Neural crest cell (in vitro differentiated cells): ENCODE measurements at regions not wholly inside any gene's neighbourhood (a gene's known extent, or its start where the extent isn't known, plus 50 kb on each side); places are given as distances from the start of the nearest gene placed in this dataset.
"Not testable (repeated sequence)": the region's sequence is repeated elsewhere in the genome, so short reads cannot be mapped to it uniquely, and the experiment has no call there.

ENCODE experiments used
- DNase-seq: peaks from one replicate; pipeline ENCODE4 v3.0.0; 2021; ENCODE audit warnings: low read depth, mixed read lengths, low spot score
- H3K27ac Mint-ChIP-seq: one replicate; pipeline ENCODE4 v1.8.0; 2021; ENCODE audit warnings: mild to moderate bottlenecking, mixed read lengths; ENCODE audit not compliant: unreplicated experiment
- H3K27me3 Mint-ChIP-seq: 2 replicates; pipeline ENCODE4 v1.8.0; 2021; ENCODE audit warnings: low read depth, mild to moderate bottlenecking, mixed read lengths
- H3K36me3 Mint-ChIP-seq: 2 replicates; pipeline ENCODE4 v1.8.0; 2021; ENCODE audit warnings: low read depth, mild to moderate bottlenecking, mixed read lengths
- H3K4me1 Mint-ChIP-seq: 2 replicates; pipeline ENCODE4 v1.8.0; 2021; ENCODE audit warnings: mixed read lengths
- H3K4me3 Mint-ChIP-seq: one replicate; pipeline ENCODE4 v1.8.0; 2021; ENCODE audit warnings: mild to moderate bottlenecking, mixed read lengths
- H3K9me3 Mint-ChIP-seq: 2 replicates; pipeline ENCODE4 v1.8.0; 2021; ENCODE audit warnings: mixed read lengths
- CTCF ChIP-seq: fragments of 200-600 bp; sonication (generic); conservative IDR thresholded peaks from 2 replicates; pipeline ENCODE4 v1.5.0; 2021; ENCODE audit warnings: antibody characterized with exemption, mild to moderate bottlenecking

- no peak overlapping the region for H3K4me3 Mint-ChIP-seq
- no peak for DNase-seq
- H3K9me3 Mint-ChIP-seq = peaks cover 15% of the 10 kb centered on the region
- H3K4me1 Mint-ChIP-seq = peaks cover 5% of the 10 kb centered on the region
- TF ChIP-seq CTCF = no peak
- no peaks in the 10 kb centered on the region for H3K27me3 Mint-ChIP-seq
- H3K36me3 Mint-ChIP-seq = peaks cover 45% of the 10 kb centered on the region
- H3K27ac Mint-ChIP-seq = no peak overlapping the region
These were observed 284.8 kb upstream of the FGF13 start for GRCh38 chrX:138996268-138996667.

- no peak for DNase-seq
- H3K27ac Mint-ChIP-seq = no peak overlapping the region
- H3K4me1 Mint-ChIP-seq = peaks cover 5% of the 10 kb centered on the region
- H3K36me3 Mint-ChIP-seq = peaks cover 38% of the 10 kb centered on the region
- TF ChIP-seq CTCF = no peak
- H3K4me3 Mint-ChIP-seq = no peak overlapping the region
- no peaks in the 10 kb centered on the region for H3K27me3 Mint-ChIP-seq
- H3K9me3 Mint-ChIP-seq = peaks cover 15% of the 10 kb centered on the region
These were observed 283.9 kb upstream of the FGF13 start for GRCh38 chrX:138995458-138995857.

- not testable (repeated sequence) for H3K27me3 Mint-ChIP-seq, H3K9me3 Mint-ChIP-seq, DNase-seq, H3K4me3 Mint-ChIP-seq, H3K4me1 Mint-ChIP-seq, H3K27ac Mint-ChIP-seq
- H3K36me3 Mint-ChIP-seq = peaks cover 13% of the 10 kb centered on the region
These were observed 278.9 kb upstream of the FGF13 start for GRCh38 chrX:138990425-138990824.

- DNase-seq = no peak
- no peaks in the 10 kb centered on the region for H3K4me1 Mint-ChIP-seq
- no peak for TF ChIP-seq CTCF
- H3K9me3 Mint-ChIP-seq = no peaks in the 10 kb centered on the region
- no peaks in the 10 kb centered on the region for H3K36me3 Mint-ChIP-seq
- no peak overlapping the region for H3K4me3 Mint-ChIP-seq
- H3K27ac Mint-ChIP-seq = no peak overlapping the region
- H3K27me3 Mint-ChIP-seq = no peaks in the 10 kb centered on the region
These were observed 275.3 kb upstream of the FGF13 start for GRCh38 chrX:138986866-138987265.

- Mint-ChIP-seq H3K27ac (no peak overlapping the region), H3K4me1 (no peaks in the 10 kb centered on the region), H3K4me3 (no peak overlapping the region), H3K27me3 (no peaks in the 10 kb centered on the region), H3K9me3 (no peaks in the 10 kb centered on the region), H3K36me3 (no peaks in the 10 kb centered on the region)
- no peak for DNase-seq
- TF ChIP-seq CTCF = no peak
These were observed 274.7 kb upstream of the FGF13 start for GRCh38 chrX:138986235-138986634.

- no peak for TF ChIP-seq CTCF
- no peaks in the 10 kb centered on the region for H3K27me3 Mint-ChIP-seq
These were observed 270.8 kb upstream of the FGF13 start for GRCh38 chrX:138982365-138982764.

More at GRCh38 chrX:138982365-138982764, 270.8 kb upstream of the FGF13 start:
- Mint-ChIP-seq H3K4me1 (peaks cover 8% of the 10 kb centered on the region), H3K4me3 (no peak overlapping the region), H3K9me3 (no peaks in the 10 kb centered on the region), H3K36me3 (peaks cover 2% of the 10 kb centered on the region), H3K27ac (no peak overlapping the region)
- no peak for DNase-seq
